K562 (cell line): ENCODE measurements at regions not wholly inside any gene's neighbourhood (a gene's known extent, or its start where the extent isn't known, plus 50 kb on each side); places are given as distances from the start of the nearest gene placed in this dataset.

Experiments
- ATAC-seq: fragments of 200-7000 bp; cut with Tn5 transposase; 3 replicates; pipeline ENCODE4 v1.9.1; 2020; ENCODE audit warnings: moderate library complexity
- BruUV-seq: library from RNA; stranded (reverse); fragments of 400-500 nt; replicated peaks from 2 replicates; lab custom pipeline; 2021; lab: Mats Ljungman, UMichigan
- CTCF ChIA-PET: fragments of 300-600 bp; formaldehyde crosslinking; extraction: SDS; loops from one replicate; lab custom pipeline; 2021; ENCODE audit warnings: low intra/inter-chr PET ratio; lab: Yijun Ruan, JAX
- POLR2A ChIA-PET: fragments of 300-600, 350-650 bp; sonication (Branson Sonifier 250); formaldehyde crosslinking; extraction: SDS; loops from one replicate; lab custom pipeline; 2021; ENCODE audit warnings: antibody characterized with exemption, inconsistent platforms; lab: Yijun Ruan, JAX
- DNase-seq, 4 experiments: peaks; one replicate each; pipeline versions ENCODE4 v3.0.0 to v3.0.0-alpha.2; 2011 to 2018; ENCODE audit warnings: low spot score in 3 of 4, mixed read lengths in 3 of 4; ENCODE audit errors: extremely low read depth in 1 of 4
- FAIRE-seq: peaks from 2 replicates; lab custom pipeline; 2011; peaks lifted over from hg19 to GRCh38; lab: Jason Lieb, UNC
- H2AFZ ChIP-seq: 2 replicates; pipeline ENCODE4 v1.6.0; 2011; ENCODE audit warnings: low read depth, low read length, control low read depth, inconsistent platforms
- H3K27ac ChIP-seq: fragments of 200-600 bp; 3 replicates; pipeline ENCODE4 v1.8.0; 2011; ENCODE audit warnings: low read depth, mild to moderate bottlenecking, control low read depth, inconsistent platforms, low read length, moderate library complexity, mixed read lengths; ENCODE audit errors: extremely low read depth
- H3K27me3 ChIP-seq, 2 experiments: fragments of 300-600 bp in 1 of 2; 2 replicates in 1 of 2; 3 replicates in 1 of 2; pipeline versions ENCODE4 v1.6.0 to v1.8.0; 2011; ENCODE audit warnings: inconsistent platforms in 2 of 2, low read length in 2 of 2, mild to moderate bottlenecking in 1 of 2, mixed read lengths in 1 of 2, moderate library complexity in 1 of 2; ENCODE audit not compliant: control insufficient read depth in 2 of 2, insufficient read depth in 2 of 2
- H3K36me3 ChIP-seq: fragments of 300-600 bp; 3 replicates; pipeline ENCODE4 v1.8.0; 2011; ENCODE audit warnings: mild to moderate bottlenecking, low read length, inconsistent platforms; ENCODE audit not compliant: control insufficient read depth, insufficient read depth
- H3K4me1 ChIP-seq, 2 experiments: fragments of 200-600 bp in 1 of 2; replicated peaks in 1 of 2; 2 replicates in 1 of 2; 3 replicates in 1 of 2; pipeline versions ENCODE4 v1.5.1 to v1.8.0; 2011; ENCODE audit warnings: inconsistent platforms in 2 of 2, low read length in 2 of 2, mild to moderate bottlenecking in 1 of 2, mixed read lengths in 1 of 2, moderate library complexity in 1 of 2; ENCODE audit not compliant: control insufficient read depth in 2 of 2, insufficient read depth in 2 of 2
- H3K4me2 ChIP-seq: 2 replicates; pipeline ENCODE4 v1.6.1; 2011; ENCODE audit warnings: low read length, control low read depth, inconsistent platforms, mixed read lengths; ENCODE audit not compliant: insufficient read depth
- H3K4me3 ChIP-seq: fragments of 200-600 bp; sonication (generic), shearing (Covaris generic); 2 replicates; pipeline ENCODE4 v1.5.1; 2016; ENCODE audit warnings: control low read depth, inconsistent platforms
- H3K79me2 ChIP-seq: fragments of 200-600 bp; 3 replicates; pipeline ENCODE4 v1.8.0; 2011; ENCODE audit warnings: low read length, inconsistent platforms; ENCODE audit not compliant: control insufficient read depth, insufficient read depth
- H3K9ac ChIP-seq, 2 experiments: 2 replicates each; pipeline versions ENCODE4 v1.6.0 to v1.6.1; 2011; ENCODE audit warnings: low read depth in 2 of 2, low read length in 2 of 2, control low read depth in 1 of 2, inconsistent platforms in 1 of 2, mild to moderate bottlenecking in 1 of 2, mixed read lengths in 1 of 2; ENCODE audit not compliant: insufficient read depth in 1 of 2
- H3K9me1 ChIP-seq: one replicate; pipeline ENCODE4 v1.6.0; 2011; ENCODE audit warnings: inconsistent platforms, mild to moderate bottlenecking, low read length, moderate library complexity; ENCODE audit not compliant: control insufficient read depth, insufficient read depth
- H3K9me3 ChIP-seq: replicated peaks from 2 replicates; pipeline ENCODE4 v1.5.1; 2011; ENCODE audit warnings: low read depth, low read length, inconsistent platforms; ENCODE audit not compliant: control insufficient read depth, insufficient read depth
- H4K20me1 ChIP-seq: replicated peaks from 2 replicates; pipeline ENCODE4 v1.6.1; 2011; ENCODE audit warnings: low read length, inconsistent platforms, mixed read lengths; ENCODE audit not compliant: control insufficient read depth, insufficient read depth
- ELF2 ChIP-seq: fragments of 250-450 bp; sonication (Bioruptor Pico); IDR thresholded peaks from 2 replicates; pipeline ENCODE4 v1.5.0; 2021; ENCODE audit warnings: mild to moderate bottlenecking
- KHSRP ChIP-seq: fragments of 450-650 bp; IDR thresholded peaks from 2 replicates; pipeline ENCODE4 v1.6.1; 2017
- ZBTB1 ChIP-seq: sonication (generic); formaldehyde crosslinking; IDR thresholded peaks from 2 replicates; pipeline ENCODE4 v1.8.1; 2023; ENCODE audit warnings: missing genetic modification reagents, low read depth, mild to moderate bottlenecking, borderline replicate concordance
- ZMIZ1 ChIP-seq, 2 experiments: fragments of 150-350 bp in 1 of 2; IDR thresholded peaks; 2 replicates each; pipeline ENCODE4 v1.6.1; 2012 to 2016; ENCODE audit warnings: low read depth in 2 of 2, low read length in 2 of 2, mild to moderate bottlenecking in 1 of 2, moderate library complexity in 1 of 2
- WGBS: fragments of 100-300 bp; shearing (Covaris generic); methylation state at CpG from one replicate; pipeline ENCODE4 v1.1.6; 2016; ENCODE audit warnings: low coverage, mixed read lengths; ENCODE audit not compliant: insufficient coverage; ENCODE audit errors: missing lambda C conversion rate; 5-methylcytosine and 5-hydroxymethylcytosine counted together
- in situ Hi-C: fragments of 300-500 bp; cut with MboI; formaldehyde crosslinking; loops from 4 replicates; pipeline ENCODE4 v1.15.0; 2018; ENCODE audit warnings: inconsistent platforms, mixed read lengths
- intact Hi-C: fragments of 100-400 bp; cut with micrococcal nuclease; formaldehyde crosslinking; loops from 2 replicates; pipeline ENCODE4 v1.14.2; 2022
- TF ChIP-seq, protein P1 (sequence below): sonication (generic); formaldehyde crosslinking; IDR thresholded peaks from 2 replicates; pipeline ENCODE4 v1.8.1; 2023; ENCODE audit warnings: missing genetic modification reagents, mild to moderate bottlenecking, borderline replicate concordance
- TF ChIP-seq, protein P2 (sequence below): fragments of 250-450 bp; sonication (Bioruptor Pico); IDR thresholded peaks from 2 replicates; pipeline ENCODE4 v1.5.1; 2021; ENCODE audit warnings: mild to moderate bottlenecking
- TF ChIP-seq, protein P3 (sequence below): sonication (generic); formaldehyde crosslinking; IDR thresholded peaks from 2 replicates; pipeline ENCODE4 v1.8.0; 2022; ENCODE audit warnings: missing genetic modification reagents, mild to moderate bottlenecking, borderline replicate concordance

DNA sequence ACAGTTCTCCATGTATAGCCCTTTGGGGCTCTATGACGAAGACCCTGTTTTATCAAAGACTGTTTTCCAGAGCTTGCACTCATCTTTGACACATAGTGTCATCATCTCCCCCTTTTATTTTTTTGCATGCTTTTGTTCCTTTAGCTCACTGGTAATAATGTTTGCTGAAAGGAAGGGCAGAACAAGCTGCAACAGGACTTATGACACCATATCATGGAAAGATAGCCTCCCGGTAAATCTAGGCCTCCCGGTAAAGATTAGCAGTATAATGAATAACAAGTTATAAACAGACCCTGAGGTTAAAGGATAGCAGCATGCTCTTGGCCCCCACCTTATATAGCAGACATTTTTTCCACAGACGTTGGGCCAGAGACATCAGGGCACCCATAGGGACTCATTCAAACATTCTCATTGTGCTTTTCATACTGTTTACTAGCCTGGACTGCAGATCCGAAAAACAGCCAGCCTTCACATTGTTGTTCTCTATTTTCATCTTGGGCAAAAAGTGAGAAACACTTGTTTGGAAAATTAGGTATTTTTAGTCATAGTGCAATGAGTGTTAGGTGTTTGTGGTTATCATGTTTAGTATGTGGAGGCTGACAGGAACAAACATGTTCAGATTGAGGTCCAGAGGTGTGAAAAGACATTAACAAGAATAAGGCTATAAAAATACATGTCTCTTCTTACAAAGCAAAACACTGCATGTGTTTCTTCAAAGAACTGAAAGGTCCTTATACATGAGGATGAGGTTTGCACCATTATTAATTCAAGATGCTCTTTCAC lies 136.9 kb upstream of the SPRY2 start (continued):
- TF ChIP-seq, protein P1, sequence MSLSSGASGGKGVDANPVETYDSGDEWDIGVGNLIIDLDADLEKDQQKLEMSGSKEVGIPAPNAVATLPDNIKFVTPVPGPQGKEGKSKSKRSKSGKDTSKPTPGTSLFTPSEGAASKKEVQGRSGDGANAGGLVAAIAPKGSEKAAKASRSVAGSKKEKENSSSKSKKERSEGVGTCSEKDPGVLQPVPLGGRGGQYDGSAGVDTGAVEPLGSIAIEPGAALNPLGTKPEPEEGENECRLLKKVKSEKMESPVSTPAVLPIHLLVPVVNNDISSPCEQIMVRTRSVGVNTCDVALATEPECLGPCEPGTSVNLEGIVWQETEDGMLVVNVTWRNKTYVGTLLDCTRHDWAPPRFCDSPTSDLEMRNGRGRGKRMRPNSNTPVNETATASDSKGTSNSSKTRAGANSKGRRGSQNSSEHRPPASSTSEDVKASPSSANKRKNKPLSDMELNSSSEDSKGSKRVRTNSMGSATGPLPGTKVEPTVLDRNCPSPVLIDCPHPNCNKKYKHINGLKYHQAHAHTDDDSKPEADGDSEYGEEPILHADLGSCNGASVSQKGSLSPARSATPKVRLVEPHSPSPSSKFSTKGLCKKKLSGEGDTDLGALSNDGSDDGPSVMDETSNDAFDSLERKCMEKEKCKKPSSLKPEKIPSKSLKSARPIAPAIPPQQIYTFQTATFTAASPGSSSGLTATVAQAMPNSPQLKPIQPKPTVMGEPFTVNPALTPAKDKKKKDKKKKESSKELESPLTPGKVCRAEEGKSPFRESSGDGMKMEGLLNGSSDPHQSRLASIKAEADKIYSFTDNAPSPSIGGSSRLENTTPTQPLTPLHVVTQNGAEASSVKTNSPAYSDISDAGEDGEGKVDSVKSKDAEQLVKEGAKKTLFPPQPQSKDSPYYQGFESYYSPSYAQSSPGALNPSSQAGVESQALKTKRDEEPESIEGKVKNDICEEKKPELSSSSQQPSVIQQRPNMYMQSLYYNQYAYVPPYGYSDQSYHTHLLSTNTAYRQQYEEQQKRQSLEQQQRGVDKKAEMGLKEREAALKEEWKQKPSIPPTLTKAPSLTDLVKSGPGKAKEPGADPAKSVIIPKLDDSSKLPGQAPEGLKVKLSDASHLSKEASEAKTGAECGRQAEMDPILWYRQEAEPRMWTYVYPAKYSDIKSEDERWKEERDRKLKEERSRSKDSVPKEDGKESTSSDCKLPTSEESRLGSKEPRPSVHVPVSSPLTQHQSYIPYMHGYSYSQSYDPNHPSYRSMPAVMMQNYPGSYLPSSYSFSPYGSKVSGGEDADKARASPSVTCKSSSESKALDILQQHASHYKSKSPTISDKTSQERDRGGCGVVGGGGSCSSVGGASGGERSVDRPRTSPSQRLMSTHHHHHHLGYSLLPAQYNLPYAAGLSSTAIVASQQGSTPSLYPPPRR (CRISPR knock-in tag), result no peak

DNA sequence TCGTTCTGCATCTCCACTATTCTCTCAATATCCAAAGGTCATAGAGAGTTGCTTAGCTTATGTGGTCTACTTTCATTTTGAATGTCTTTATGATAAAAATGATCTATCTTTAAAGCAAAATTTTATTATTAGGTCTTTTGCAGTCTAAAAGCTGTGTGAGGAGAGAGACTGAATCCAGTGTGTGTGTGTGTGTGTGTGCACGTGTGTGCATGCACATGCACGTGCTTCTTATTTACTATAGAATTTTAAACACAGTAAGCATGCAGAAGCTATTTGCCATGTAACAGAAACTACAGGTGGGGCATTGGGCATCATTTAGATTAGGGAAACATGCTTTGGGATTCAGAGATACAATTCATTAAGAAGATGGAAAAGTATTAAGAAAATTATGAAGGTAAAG lies 136.0 kb upstream of the SPRY2 start:
- H3K4me1 ChIP-seq, result no peaks in the 10 kb centered on the region
- in situ Hi-C loops (no loop called here), intact Hi-C loops (no loop called here)
- no peaks in the 10 kb centered on the region for H3K9me1 ChIP-seq
- no peaks in the 10 kb centered on the region for H3K27me3 ChIP-seq
- ATAC-seq (no peak), FAIRE-seq (no peak), DNase-seq (no peak)
- no peaks in the 10 kb centered on the region for H3K36me3 ChIP-seq
- ChIA-PET POLR2A (no interaction called here), CTCF (no interaction called here)
- H2AFZ ChIP-seq, result no peak overlapping the region
- H3K9me3 ChIP-seq, result no peaks in the 10 kb centered on the region
- no peak overlapping the region for H3K4me2 ChIP-seq
- H3K9ac ChIP-seq, result no peak overlapping the region
- no TSS peak for BruUV-seq
- H4K20me1 ChIP-seq, result no peaks in the 10 kb centered on the region
- no peaks in the 10 kb centered on the region for H3K79me2 ChIP-seq
- 0% methylated on average over 3 of the region's 3 CpGs for WGBS
- no peak overlapping the region for H3K4me3 ChIP-seq
- no peak overlapping the region for H3K27ac ChIP-seq
- TF ChIP-seq, protein P2, sequence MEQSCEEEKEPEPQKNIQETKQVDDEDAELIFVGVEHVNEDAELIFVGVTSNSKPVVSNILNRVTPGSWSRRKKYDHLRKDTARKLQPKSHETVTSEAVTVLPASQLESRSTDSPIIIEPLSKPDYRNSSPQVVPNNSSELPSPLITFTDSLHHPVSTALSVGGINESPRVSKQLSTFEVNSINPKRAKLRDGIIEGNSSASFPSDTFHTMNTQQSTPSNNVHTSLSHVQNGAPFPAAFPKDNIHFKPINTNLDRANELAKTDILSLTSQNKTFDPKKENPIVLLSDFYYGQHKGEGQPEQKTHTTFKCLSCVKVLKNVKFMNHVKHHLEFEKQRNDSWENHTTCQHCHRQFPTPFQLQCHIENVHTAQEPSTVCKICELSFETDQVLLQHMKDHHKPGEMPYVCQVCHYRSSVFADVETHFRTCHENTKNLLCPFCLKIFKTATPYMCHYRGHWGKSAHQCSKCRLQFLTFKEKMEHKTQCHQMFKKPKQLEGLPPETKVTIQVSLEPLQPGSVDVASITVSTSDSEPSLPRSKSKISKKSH (CRISPR knock-in tag), result no peak
- TF ChIP-seq ZMIZ1 (IDR thresholded peaks at IDR 0.05; ENCODE audit: low read depth in 2 of 2, low read length in 2 of 2), result no peak
- TF ChIP-seq ZBTB1 (CRISPR knock-in tag), result no peak
- TF ChIP-seq, protein P3, sequence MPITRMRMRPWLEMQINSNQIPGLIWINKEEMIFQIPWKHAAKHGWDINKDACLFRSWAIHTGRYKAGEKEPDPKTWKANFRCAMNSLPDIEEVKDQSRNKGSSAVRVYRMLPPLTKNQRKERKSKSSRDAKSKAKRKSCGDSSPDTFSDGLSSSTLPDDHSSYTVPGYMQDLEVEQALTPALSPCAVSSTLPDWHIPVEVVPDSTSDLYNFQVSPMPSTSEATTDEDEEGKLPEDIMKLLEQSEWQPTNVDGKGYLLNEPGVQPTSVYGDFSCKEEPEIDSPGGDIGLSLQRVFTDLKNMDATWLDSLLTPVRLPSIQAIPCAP (CRISPR knock-in tag), result no peak
- TF ChIP-seq KHSRP, result no peak
- TF ChIP-seq ELF2, result no peak
